ENCODE measurements at regions not wholly inside any gene's neighbourhood (a gene's known extent, or its start where the extent isn't known, plus 50 kb on each side); places are given as distances from the start of the nearest gene placed in this dataset.

DNA sequence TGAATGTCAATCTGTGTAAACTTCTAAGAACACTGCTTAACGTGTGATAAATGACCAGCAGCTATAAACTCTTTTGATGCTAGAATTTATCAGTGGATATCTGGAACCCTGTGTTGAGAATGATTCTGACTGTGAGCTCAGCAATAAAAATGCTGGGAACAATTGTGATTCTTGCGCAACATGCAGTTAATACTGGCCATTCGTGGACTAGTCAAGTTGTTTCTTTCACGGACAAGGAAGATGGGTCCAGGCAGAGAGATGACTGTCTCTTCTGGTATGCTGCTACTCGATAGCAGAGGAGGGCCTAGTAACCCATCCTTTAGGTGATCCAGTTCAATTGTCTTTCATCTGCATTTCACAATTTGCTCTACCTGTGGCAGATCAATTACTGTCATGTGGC is 394.8 kb upstream of the IGFBP3 start:
- no peak for DNase-seq (ENCODE audit: extremely low read depth, low read depth)
- no peak overlapping the region for H3K4me3 ChIP-seq (replicated peaks; ENCODE audit: low read depth, low read length)
- TF ChIP-seq, protein P1, sequence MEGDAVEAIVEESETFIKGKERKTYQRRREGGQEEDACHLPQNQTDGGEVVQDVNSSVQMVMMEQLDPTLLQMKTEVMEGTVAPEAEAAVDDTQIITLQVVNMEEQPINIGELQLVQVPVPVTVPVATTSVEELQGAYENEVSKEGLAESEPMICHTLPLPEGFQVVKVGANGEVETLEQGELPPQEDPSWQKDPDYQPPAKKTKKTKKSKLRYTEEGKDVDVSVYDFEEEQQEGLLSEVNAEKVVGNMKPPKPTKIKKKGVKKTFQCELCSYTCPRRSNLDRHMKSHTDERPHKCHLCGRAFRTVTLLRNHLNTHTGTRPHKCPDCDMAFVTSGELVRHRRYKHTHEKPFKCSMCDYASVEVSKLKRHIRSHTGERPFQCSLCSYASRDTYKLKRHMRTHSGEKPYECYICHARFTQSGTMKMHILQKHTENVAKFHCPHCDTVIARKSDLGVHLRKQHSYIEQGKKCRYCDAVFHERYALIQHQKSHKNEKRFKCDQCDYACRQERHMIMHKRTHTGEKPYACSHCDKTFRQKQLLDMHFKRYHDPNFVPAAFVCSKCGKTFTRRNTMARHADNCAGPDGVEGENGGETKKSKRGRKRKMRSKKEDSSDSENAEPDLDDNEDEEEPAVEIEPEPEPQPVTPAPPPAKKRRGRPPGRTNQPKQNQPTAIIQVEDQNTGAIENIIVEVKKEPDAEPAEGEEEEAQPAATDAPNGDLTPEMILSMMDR (IDR thresholded peaks at IDR 0.05; ENCODE audit: low read depth, low read length, missing control alignments): no peak

DNA sequence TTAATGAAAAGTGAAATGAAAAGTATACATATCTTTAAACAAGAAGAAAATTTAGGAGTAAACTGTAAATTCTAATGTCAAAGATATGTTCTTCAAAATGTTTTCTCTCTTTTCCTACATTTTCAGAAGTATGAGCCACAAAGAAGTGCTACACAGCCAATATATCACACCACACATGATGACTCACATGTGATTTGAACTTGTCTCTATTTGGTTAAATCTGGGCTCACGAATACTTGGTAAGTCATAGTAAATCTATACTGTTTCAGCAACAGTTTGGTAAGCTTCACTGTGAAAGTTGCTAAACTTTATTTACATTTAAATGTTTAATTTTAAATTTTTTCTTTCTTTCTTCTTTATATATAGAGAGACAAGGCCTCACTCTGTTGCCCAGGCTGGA is 380.6 kb upstream of the IGFBP3 start:
- no peak overlapping the region for H3K4me3 ChIP-seq (replicated peaks; ENCODE audit: low read depth, low read length)
- TF ChIP-seq, protein P1 (IDR thresholded peaks at IDR 0.05; ENCODE audit: low read depth, low read length, missing control alignments): no peak
- no peak for DNase-seq (ENCODE audit: extremely low read depth, low read depth)

DNA sequence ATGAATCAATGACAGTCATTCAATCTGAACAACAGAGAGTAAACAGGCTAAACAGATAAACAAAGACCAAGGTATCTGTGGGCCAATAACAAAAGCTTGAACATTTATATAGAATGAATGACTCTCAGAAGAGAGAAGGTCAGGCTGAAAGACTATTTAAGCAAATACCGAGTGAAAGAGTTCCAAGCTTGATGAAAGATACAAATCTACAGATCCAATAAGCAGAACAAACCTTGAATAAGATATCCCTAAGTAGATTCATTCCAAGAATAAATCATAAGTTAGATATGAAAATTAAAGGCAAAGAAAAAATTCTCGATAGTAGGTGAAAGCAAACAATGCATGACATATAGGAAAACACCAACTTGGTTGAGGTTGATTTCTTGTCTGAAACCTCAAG is 376.4 kb upstream of the IGFBP3 start:
- H3K4me3 ChIP-seq (replicated peaks; ENCODE audit: low read depth, low read length): no peak overlapping the region
- TF ChIP-seq, protein P1 (IDR thresholded peaks at IDR 0.05; ENCODE audit: low read depth, low read length, missing control alignments): no peak
- DNase-seq (ENCODE audit: extremely low read depth, low read depth): no peak

DNA sequence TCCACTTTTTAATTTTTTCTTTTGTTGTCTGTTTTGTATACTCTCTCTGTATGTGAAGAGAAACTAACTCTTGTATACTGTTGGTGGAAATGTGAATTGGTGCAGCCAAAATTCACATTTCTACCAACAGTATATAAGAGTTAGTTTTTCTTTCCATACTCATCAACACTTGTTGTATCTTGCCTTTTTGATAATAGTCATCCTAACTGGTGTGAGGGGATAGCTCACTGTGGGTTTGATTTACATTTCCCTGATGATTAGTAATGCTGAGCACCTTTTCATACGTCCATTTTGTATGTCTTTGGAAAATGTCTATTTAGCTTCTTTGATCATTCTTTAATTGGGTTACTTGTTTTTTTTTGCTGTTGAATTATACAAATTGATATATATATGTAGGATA is 375.5 kb upstream of the IGFBP3 start:
- TF ChIP-seq, protein P1 (IDR thresholded peaks at IDR 0.05; ENCODE audit: low read depth, low read length, missing control alignments): no peak
- H3K4me3 ChIP-seq (replicated peaks; ENCODE audit: low read depth, low read length): no peak overlapping the region
- no peak for DNase-seq (ENCODE audit: extremely low read depth, low read depth)

DNA sequence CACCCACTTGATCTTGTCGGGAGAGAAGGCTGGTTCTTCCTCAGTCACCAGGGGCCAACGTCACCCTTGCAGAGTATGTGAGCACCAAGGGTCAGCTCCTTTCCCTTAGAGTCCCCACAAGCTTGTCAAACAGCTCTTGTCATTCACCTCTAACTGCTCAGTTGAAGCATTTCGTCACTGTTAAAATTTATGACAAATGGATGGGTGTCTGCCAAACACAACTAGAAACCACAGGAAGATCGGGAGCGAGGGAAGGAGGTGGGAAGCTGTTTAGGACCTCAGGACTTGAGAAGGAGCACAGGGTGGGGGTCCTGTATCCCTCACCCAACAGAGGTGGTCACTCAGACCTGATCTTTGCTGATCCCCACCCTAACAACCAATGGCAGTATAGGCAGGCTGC is 373.3 kb upstream of the IGFBP3 start:
- no peak overlapping the region for H3K4me3 ChIP-seq (replicated peaks; ENCODE audit: low read depth, low read length)
- DNase-seq (ENCODE audit: extremely low read depth, low read depth): no peak
- TF ChIP-seq, protein P1 (IDR thresholded peaks at IDR 0.05; ENCODE audit: low read depth, low read length, missing control alignments): no peak

DNA sequence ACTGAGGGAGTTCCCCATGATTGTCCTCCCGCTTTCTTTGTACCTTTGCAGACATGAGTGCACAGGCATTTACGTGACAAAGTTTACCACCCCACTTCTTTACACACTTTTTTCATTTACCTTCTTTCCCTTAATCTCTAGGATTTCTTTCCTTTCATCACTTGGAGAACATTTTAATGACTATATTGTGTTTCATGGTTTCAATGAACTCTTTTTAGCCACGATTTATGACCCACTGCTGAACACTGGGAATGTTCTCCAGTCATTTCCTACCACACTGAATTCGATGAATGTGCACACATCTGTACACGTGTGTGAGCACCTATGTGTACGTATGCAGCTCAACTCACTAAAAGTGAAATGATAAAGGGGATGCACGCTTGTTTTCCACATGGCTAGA is 371.7 kb upstream of the IGFBP3 start:
- TF ChIP-seq, protein P1 (IDR thresholded peaks at IDR 0.05; ENCODE audit: low read depth, low read length, missing control alignments): no peak
- no peak for DNase-seq (ENCODE audit: extremely low read depth, low read depth)
- no peak overlapping the region for H3K4me3 ChIP-seq (replicated peaks; ENCODE audit: low read depth, low read length)

DNA sequence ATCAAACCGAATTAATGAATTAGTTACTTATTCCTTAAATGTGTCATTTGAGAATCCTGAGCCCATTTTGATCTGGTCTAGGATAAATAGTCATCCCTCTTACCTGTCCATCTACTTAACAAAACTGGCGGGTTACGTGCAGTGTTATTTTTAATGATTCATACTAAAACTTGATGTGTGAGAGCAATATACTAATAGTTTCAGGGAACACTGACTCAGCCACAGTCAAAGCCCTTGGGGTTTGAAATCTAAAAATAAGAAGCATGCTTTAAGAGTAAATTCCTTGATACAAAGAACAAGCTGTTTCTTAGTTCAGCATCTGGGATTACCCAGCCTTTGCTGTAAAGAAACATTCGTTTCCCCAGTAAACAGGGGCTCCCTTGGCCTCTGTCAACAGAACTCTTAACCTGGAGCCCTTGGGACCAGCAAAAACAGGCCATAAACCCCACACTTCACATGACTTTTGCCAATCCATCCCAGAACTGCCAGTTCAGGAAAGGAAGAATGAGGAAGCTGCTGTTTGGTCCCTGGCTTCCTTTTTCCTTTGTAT is 370.6 kb upstream of the IGFBP3 start:
- H3K4me3 ChIP-seq (replicated peaks; ENCODE audit: low read depth, low read length): no peak overlapping the region
- no peak for DNase-seq (ENCODE audit: extremely low read depth, low read depth)
- TF ChIP-seq, protein P1 (IDR thresholded peaks at IDR 0.05; ENCODE audit: low read depth, low read length, missing control alignments): no peak

Measured in HFF-Myc (cell line).